ENCODE measurements at regions not wholly inside any gene's neighbourhood (a gene's known extent, or its start where the extent isn't known, plus 50 kb on each side); places are given as distances from the start of the nearest gene placed in this dataset.
A peak's percentile ranks its signal among the peaks of the same experiment; 100 is the strongest.

GRCh38 chr9:96086936-96087571 lies 211.6 kb downstream of the ERCC6L2 start:
- no peak for DNase-seq

GRCh38 chr9:96085491-96086143 lies 210.1 kb downstream of the ERCC6L2 start:
- DNase-seq = no peak

GRCh38 chr9:96084331-96084734 lies 208.8 kb downstream of the ERCC6L2 start:
- DNase-seq = no peak

DNA sequence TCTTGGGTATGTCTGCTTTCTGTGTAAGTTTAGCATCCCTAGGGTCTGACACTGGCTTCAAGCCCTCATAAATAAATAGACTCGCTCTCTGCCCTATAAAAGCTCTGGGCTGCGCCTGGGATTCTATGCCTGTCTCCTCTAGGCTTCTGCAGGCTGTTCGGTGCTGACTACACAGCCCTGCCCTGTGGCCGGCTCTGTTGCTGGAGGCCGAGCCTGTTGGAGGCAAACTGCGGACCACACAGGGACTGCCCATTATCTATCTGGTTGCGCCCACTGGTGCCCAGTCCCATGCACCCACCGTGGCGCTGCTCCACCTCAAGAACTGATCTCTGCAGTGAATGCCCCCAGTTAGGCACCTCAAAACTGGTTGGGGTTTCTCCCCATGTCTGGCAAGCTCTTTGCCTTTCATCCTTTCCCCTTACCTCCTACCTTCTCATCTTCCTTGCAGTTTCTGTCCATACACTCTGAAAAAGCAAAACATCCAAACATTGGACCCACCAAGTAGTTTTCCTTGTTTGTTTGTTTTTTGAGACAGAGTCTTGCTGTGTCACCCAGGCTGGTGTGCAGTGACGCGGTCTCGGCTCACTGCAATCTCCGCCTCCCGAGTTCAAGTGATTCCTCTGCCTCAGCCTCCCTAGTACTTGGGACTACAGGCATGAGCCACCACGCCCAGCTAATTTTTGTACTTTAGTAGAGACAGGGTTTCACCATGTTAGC lies 207.2 kb downstream of the ERCC6L2 start:
- no peak for DNase-seq

GRCh38 chr9:96080364-96080763 lies 204.9 kb downstream of the ERCC6L2 start:
- DNase-seq = no peak

GRCh38 chr9:96079779-96080178 lies 204.3 kb downstream of the ERCC6L2 start:
- DNase-seq = no peak

- no peak for DNase-seq
Observed at GRCh38 chr9:96078897-96079490, 203.5 kb downstream of the ERCC6L2 start.

- DNase-seq = no peak
Observed at GRCh38 chr9:96075757-96076156, 200.3 kb downstream of the ERCC6L2 start.

GRCh38 chr9:96075111-96075510 lies 199.6 kb downstream of the ERCC6L2 start:
- no peak for DNase-seq

GRCh38 chr9:96073531-96074480 lies 198.3 kb downstream of the ERCC6L2 start:
- no peak for DNase-seq

DNA sequence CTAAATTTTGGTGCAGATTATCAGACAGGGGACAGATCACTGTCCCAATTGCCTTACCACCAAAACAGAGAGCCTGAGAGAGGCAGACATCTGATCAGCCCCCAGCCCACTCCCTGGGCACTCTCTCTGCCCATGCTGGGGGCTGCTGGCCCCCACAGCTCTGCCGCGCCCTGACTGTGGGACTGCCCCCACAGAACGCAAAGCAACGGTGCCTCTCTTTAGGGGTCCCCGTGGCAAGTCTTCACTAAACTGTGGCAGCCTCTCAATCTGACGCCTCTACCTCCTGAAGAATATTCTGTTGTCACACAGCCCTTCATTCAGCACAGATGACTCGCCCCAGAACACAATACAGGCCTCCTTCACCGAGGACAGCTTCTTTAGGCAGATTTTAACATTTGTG lies 197.4 kb downstream of the ERCC6L2 start:
- DNase-seq = no peak

DNA sequence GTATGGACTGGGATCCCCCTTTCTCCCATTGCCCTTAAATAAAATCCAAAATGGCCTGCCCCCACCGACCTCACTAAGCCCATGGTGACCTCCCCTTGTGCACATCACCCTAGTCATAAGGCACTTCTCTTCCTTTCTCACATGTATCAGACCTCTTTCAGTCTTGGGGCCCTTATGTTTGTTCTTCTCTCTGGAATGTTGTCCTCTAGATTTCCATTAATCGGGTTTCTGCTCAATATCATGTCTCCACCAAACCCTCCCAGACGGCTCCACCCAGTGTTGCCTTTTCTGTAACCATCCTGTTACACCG lies 196.3 kb downstream of the ERCC6L2 start:
- no peak for DNase-seq

DNA sequence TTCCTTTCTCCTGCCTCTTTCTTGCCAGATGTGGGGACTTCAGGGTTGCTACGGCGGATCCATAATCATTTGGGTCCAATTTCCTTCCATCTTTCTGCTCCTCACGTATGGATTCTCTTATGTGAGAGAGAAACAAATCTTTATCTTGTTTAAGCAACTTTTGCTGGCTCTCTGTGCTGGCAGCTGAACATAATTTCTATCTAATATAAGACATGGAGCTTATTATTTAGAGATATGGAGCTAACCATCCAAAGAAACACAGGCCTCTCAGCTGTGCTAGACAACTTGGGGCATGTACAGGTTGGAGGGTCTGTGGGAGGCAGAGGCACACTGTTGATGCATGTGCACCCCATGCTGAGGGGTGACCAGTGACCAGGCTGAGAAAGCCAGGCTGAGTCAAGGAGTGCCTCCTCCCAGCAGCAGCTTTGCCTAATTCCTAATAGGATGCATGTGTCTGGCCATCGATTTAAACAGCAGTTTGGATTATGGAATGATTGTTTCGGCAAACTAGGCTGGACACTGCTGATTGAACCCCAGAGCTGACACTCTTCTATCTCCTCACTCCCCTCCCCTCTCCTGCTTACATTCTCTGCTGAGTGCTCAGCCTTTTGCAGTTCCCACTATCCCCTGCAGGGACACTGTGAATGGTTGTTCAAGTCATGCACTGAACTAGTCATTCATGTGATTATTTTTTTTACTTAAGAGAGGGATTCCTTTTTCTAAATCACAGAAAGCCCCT lies 195.8 kb downstream of the ERCC6L2 start:
- peak; percentile 14 for DNase-seq

- no peak for DNase-seq
Observed at GRCh38 chr9:96069629-96070220, 194.2 kb downstream of the ERCC6L2 start.

- DNase-seq = no peak
Observed at GRCh38 chr9:96068511-96068910, 193.0 kb downstream of the ERCC6L2 start.

GRCh38 chr9:96067600-96067999 lies 192.1 kb downstream of the ERCC6L2 start:
- DNase-seq = no peak

- no peak for DNase-seq
Observed at GRCh38 chr9:96067004-96067403, 191.5 kb downstream of the ERCC6L2 start.

DNA sequence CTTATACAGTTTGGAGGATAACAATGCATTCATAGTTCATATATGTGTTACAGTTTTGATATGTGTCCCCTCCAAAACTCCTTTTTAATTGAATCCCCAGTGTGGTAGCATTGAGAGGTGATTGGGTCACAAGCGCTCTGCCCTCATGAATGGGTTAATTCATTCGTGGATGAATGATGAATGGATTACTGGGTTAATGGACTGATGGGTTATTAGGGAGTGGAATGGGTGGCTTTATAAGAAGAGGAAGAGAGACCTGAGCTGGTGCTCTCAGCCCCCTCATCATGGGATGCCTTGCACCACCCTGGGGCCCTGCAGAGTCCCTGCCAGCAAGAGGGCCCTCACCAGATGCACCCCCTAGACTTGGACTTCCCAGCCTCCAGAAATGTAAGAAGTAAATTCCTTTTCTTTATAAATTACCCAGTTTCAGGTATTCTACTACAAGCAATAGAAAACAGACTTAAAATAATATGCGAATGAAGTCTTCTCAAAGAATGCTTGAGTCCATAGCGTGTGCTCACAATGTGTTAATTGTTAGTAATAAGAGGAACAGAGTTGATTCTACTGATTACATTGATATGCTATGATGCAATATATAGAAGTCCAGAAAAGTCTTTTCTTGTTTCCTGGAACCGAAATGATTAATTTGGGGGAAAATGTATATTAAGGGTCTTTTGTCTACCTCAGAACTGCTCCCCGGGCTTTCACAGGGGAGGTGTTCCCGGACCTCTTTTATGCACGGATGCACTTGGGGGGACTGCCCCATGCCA lies 190.2 kb downstream of the ERCC6L2 start:
- no peak for DNase-seq

DNA sequence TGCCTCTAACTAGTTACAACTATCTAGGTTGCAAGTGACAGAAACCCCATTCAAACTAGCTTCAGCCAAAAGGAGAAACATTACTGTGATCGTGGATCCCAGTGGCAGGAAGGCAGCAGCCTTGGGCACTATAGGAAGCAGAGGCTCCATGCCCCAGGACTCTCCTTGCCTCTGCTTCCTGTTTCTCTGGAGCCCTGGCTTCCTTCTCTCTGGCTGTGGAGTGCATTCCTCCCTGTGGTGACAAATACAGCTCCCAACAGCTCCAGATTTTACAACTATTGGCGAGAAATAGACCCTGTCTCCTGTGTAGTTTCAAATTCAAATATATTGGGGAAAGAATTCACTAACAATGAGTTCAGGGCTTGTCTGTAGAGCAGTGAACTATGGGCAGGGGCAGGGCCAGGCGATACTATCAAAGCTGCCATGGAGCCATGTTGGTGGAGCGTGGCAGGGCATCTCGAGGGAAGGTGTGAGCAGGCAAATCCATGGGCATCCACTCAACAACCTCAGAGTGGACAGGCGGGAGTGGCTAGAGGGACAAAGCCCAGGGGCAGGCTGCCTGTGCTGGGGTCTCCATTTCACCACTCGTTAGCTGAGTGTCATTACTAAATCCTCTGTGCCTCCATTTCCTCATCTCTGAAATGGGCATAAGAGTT lies 189.5 kb downstream of the ERCC6L2 start:
- no peak for DNase-seq

GRCh38 chr9:96062854-96063253 lies 187.4 kb downstream of the ERCC6L2 start:
- no peak for DNase-seq

Data from activated naive CD4-positive, alpha-beta T cell treated with Interleukin-2 at 50 U/mL for 16 hours (primary cell).